Mammary epithelial cell (primary cell): ENCODE measurements at regions not wholly inside any gene's neighbourhood (a gene's known extent, or its start where the extent isn't known, plus 50 kb on each side); places are given as distances from the start of the nearest gene placed in this dataset.

Experiments
- CTCF ChIP-seq, 2 donors: IDR thresholded peaks in 1 of 2; conservative IDR thresholded peaks in 1 of 2; 2 replicates each; pipeline ENCODE4 v1.5.1; 2011 to 2012; ENCODE audit warnings: inconsistent platforms in 2 of 2, low read length in 2 of 2, mild to moderate bottlenecking in 2 of 2, control low read depth in 1 of 2, low read depth in 1 of 2; ENCODE audit not compliant: insufficient read depth in 1 of 2; ENCODE audit errors: extremely low read depth in 1 of 2
- EZH2 ChIP-seq: IDR thresholded peaks from 2 replicates; pipeline ENCODE4 v1.6.1; 2012; ENCODE audit warnings: low read length, inconsistent platforms, borderline replicate concordance

- TF ChIP-seq EZH2, result no peak
- no peak for TF ChIP-seq CTCF (conservative IDR thresholded peaks at IDR 0.05 in 1 of 2, IDR thresholded peaks at IDR 0.05 in 1 of 2; ENCODE audit: extremely low read depth in 1 of 2, insufficient read depth in 1 of 2, low read depth in 1 of 2, low read length in 2 of 2)
Observed at GRCh38 chr6:21907291-21907690, 313.7 kb downstream of the SOX4 start.
